ENCODE measurements at regions not wholly inside any gene's neighbourhood (a gene's known extent, or its start where the extent isn't known, plus 50 kb on each side); places are given as distances from the start of the nearest gene placed in this dataset.
A peak's percentile ranks its signal among the peaks of the same experiment; 100 is the strongest.

DNA sequence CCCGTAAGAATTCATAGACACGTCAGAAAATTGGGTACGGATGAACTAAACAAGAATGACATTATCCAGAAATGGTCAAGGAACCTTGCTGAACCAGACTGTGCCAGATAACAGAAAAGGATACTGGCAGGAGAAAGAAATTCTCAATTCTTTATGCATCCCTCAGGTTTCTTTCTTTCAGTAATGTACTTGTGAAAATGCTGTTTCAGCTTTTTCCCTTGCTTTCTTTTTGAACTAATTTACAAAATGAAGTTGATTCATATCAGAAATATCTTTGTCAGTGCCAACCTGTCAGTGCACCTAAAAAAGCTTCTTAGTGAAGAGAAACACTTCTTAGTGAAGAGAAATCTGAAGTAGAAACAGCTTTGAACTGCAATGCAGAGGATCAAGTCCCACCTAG is 643.6 kb upstream of the RORB start:
- no peaks in the 10 kb centered on the region for H3K36me3 ChIP-seq
- H3K9me3 ChIP-seq: no peaks in the 10 kb centered on the region
- TF ChIP-seq POLR2A (IDR thresholded peaks at IDR 0.05): no peak
- TF ChIP-seq POLR2AphosphoS5 (IDR thresholded peaks at IDR 0.05): no peak
- ATAC-seq (ENCODE audit: low FRiP score in 2 of 2) (no peak), DNase-seq (no peak)
- H3K27ac ChIP-seq: no peak overlapping the region
- no peak overlapping the region for H3K4me3 ChIP-seq
- 84 to 89% methylated on average over 3 of the region's 3 CpGs for WGBS, 2 donors
- H3K4me1 ChIP-seq: no peaks in the 10 kb centered on the region
- no peaks in the 10 kb centered on the region for H3K27me3 ChIP-seq

- TF ChIP-seq CTCF (IDR thresholded peaks at IDR 0.05) (no peak), POLR2A (IDR thresholded peaks at IDR 0.05) (no peak), EP300 (IDR thresholded peaks at IDR 0.05) (no peak), POLR2AphosphoS5 (IDR thresholded peaks at IDR 0.05) (no peak)
- no peaks in the 10 kb centered on the region for H3K27me3 ChIP-seq
- ATAC-seq (ENCODE audit: low FRiP score in 2 of 2) (no peak), DNase-seq (no peak)
- H3K4me1 ChIP-seq: no peaks in the 10 kb centered on the region
- no peak overlapping the region for H3K27ac ChIP-seq
- H3K36me3 ChIP-seq: no peaks in the 10 kb centered on the region
- H3K9me3 ChIP-seq: no peaks in the 10 kb centered on the region
- no peak overlapping the region for H3K4me3 ChIP-seq
Measured at GRCh38 chr9:73855206-73855605, 641.9 kb upstream of the RORB start.

- DNase-seq: no peak
- Histone ChIP-seq H3K9me3 (no peaks in the 10 kb centered on the region), H3K4me3 (no peak overlapping the region), H3K36me3 (no peaks in the 10 kb centered on the region), H3K27ac (no peak overlapping the region), H3K4me1 (no peaks in the 10 kb centered on the region), H3K27me3 (no peaks in the 10 kb centered on the region)
- TF ChIP-seq EP300 (IDR thresholded peaks at IDR 0.05) (no peak), CTCF (IDR thresholded peaks at IDR 0.05) (no peak), POLR2AphosphoS5 (IDR thresholded peaks at IDR 0.05) (no peak), POLR2A (IDR thresholded peaks at IDR 0.05) (no peak)
- no peak for ATAC-seq (ENCODE audit: low FRiP score in 2 of 2)
Measured at GRCh38 chr9:73863924-73864323, 633.2 kb upstream of the RORB start.

- Histone ChIP-seq H3K4me1 (no peaks in the 10 kb centered on the region), H3K27me3 (no peaks in the 10 kb centered on the region), H3K27ac (no peak overlapping the region), H3K9me3 (no peaks in the 10 kb centered on the region), H3K4me3 (no peak overlapping the region), H3K36me3 (no peaks in the 10 kb centered on the region)
- WGBS, 2 donors: 91 to 92% methylated on average over 4 of the region's 4 CpGs
- no peak for TF ChIP-seq POLR2A (IDR thresholded peaks at IDR 0.05)
- ATAC-seq (ENCODE audit: low FRiP score in 2 of 2): no peak
- no peak for DNase-seq
Measured at GRCh38 chr9:73866451-73866850, 630.7 kb upstream of the RORB start.

GRCh38 chr9:73869264-73869663 is 627.9 kb upstream of the RORB start:
- WGBS, 2 donors: 40 to 53% methylated on average over 3 of the region's 3 CpGs
- no peaks in the 10 kb centered on the region for H3K9me3 ChIP-seq
- no peak overlapping the region for H3K4me3 ChIP-seq
- H3K4me1 ChIP-seq: no peaks in the 10 kb centered on the region
- no peak for TF ChIP-seq POLR2A (IDR thresholded peaks at IDR 0.05)
- TF ChIP-seq CTCF (IDR thresholded peaks at IDR 0.05): no peak
- no peaks in the 10 kb centered on the region for H3K36me3 ChIP-seq
- peak in 1 of 2 donors; percentile 20 for DNase-seq
- no peak overlapping the region for H3K27ac ChIP-seq
- no peaks in the 10 kb centered on the region for H3K27me3 ChIP-seq
- peak in 1 of 2 donors; percentile 61 for ATAC-seq (ENCODE audit: low FRiP score in 2 of 2)

DNA sequence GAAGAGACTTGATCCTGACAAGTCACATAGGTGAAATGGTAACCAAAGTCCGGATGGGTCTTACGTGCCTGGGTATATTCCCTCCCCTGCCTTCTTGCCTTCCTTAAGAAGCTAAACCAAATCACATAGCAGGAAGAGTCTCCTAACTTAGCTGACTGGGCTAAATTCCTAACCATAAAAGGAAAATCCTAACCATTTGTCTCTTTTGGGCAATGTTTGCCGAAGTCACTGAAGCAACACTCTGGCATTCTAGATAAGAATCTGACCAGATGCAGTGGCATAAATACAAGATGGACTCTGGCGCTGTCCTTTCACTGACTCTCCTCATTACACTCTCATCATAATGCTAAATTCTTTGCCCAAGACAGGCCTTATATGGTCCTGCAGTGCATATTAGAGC is 625.5 kb upstream of the RORB start:
- DNase-seq (no peak), ATAC-seq (ENCODE audit: low FRiP score in 2 of 2) (no peak)
- Histone ChIP-seq H3K4me1 (no peaks in the 10 kb centered on the region), H3K27ac (no peak overlapping the region), H3K36me3 (no peaks in the 10 kb centered on the region), H3K27me3 (no peaks in the 10 kb centered on the region), H3K9me3 (no peaks in the 10 kb centered on the region), H3K4me3 (no peak overlapping the region)
- WGBS, 2 donors: 78 to 81% methylated on average over 4 of the region's 4 CpGs
- no peak for TF ChIP-seq EP300 (IDR thresholded peaks at IDR 0.05)
- TF ChIP-seq CTCF (IDR thresholded peaks at IDR 0.05): no peak
- TF ChIP-seq POLR2A (IDR thresholded peaks at IDR 0.05): no peak
- no peak for TF ChIP-seq POLR2AphosphoS5 (IDR thresholded peaks at IDR 0.05)

All from upper lobe of left lung (tissue), 6 donors.